ENCODE measurements at regions not wholly inside any gene's neighbourhood (a gene's known extent, or its start where the extent isn't known, plus 50 kb on each side); places are given as distances from the start of the nearest gene placed in this dataset.
A peak's percentile ranks its signal among the peaks of the same experiment; 100 is the strongest.
"Not testable (repeated sequence)": the region's sequence is repeated elsewhere in the genome, so short reads cannot be mapped to it uniquely, and the experiment has no call there.

DNA sequence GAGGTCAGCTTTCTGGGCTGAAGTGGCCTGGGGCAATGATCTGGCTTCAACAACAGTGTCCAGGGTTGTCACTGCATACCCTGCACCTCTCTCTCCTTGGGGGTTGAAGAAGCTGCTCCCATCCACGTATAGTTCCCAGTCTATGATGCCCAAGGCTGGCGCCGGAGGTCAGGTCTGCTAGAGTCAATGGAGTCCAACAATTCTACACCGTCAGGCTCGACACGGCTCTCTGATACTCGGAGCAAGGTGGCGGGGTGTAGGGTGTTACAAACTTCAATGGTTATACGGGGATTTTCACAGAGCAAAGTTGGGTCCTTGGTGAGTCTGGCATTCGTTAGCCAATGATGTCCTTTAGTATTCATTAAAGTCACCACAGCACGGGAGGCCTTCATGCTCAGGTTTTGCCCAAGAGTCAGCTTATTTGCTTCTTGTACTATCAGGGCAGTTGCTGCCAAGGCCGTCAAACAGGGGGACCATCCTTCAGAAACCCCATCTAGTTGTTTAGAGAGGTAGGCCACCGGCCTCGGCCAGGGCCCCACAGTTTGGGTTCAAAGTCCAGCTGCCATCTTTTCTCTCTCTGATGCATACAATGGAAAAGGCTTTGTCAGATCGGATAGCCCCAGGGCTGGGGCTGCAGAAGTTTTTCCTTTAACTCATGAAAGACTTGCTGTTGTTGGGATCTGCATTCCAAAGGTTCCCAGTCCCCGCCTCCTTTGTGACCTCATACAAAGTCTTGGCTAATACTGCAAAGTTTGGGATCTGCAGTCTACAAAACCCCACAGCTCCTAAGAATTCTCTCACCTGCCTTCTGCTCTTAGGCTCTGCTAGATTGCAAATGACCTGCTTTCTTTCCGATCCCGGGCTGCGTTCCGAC, 128.1 kb downstream of the ADRA2C start:
- in situ Hi-C loops (cut with HindIII; ENCODE audit: low pct_unique_long_range_greater_than_20kb, low sequenced_read_pairs), result not testable (repeated sequence)
- DNase-seq (ENCODE audit: low read depth, low spot score), result peak; percentile 69

DNA sequence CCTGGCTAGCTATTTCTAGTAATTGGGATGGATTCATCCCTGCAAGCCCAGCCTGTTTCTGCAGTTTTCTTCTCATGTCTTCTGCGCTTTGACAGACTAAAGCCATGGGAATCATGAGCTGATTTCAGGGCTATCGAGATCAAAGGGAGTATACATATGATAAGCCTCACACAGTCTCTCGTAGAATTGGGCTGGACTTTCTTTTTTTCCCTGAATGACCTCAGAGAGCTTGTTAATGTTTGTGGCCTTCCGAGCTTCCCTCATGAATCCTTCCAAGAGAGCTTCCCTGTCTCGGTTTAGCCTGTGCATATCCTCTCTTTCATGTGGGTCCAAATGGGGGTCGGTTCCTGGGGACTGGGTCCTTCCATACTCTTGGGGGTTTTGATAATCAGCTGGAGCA, 130.3 kb downstream of the ADRA2C start:
- in situ Hi-C loops (cut with HindIII; ENCODE audit: low pct_unique_long_range_greater_than_20kb, low sequenced_read_pairs), result no loop called here
- DNase-seq (ENCODE audit: low read depth, low spot score), result no peak

DNA sequence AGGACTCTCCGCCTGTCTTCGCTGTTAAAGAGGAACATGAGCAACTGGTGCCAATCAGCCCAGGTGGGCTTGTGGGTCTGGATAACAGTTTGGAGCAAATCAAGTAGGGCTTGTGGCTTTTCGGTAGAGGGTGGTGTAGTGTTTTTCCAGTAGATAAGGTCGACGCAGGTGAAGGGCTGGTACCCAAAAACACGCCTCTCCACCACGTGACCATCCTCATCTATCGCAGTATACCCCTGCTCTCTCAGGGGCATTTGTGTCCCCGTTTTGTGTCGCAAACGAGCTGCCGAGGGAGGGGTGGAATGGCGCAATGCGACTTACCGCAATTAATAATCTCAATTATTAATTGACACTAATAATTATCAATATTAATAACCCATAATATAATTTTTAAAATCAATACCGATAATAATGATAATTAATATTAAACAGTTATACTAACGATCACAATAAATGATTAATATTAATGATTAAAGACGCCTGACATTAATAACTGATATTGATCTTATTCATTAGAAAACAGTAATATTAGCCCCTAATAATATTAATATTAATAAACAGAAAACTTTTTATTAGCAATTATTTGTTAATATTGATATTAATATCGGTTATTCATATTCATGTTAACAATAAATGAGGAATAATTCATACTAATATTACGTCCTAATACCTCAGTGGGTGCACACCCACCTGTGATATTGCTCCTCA, 130.8 kb downstream of the ADRA2C start:
- DNase-seq (ENCODE audit: low read depth, low spot score); in situ Hi-C loops (cut with HindIII; ENCODE audit: low pct_unique_long_range_greater_than_20kb, low sequenced_read_pairs): not testable (repeated sequence)

DNA sequence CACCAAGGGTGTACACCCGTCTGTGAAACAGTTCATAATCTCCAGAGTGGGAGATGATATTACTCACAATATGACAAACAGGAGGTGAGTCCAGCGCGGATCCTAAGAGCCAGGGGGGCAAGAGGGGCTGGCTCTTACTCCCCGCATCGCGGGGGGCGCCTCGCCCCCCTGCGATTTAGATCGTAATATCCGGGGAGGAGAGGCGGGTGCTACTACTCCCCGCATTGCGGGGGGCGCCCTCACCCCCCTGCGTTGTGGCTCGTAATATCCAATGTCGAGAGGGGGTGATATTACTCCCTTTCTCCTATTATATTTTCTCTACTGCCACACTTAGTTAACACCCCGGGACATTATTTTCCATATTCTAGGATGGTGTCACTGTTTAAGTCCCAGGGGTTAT, 131.9 kb downstream of the ADRA2C start:
- DNase-seq (ENCODE audit: low read depth, low spot score), result no peak
- in situ Hi-C loops (cut with HindIII; ENCODE audit: low pct_unique_long_range_greater_than_20kb, low sequenced_read_pairs), result no loop called here

DNA sequence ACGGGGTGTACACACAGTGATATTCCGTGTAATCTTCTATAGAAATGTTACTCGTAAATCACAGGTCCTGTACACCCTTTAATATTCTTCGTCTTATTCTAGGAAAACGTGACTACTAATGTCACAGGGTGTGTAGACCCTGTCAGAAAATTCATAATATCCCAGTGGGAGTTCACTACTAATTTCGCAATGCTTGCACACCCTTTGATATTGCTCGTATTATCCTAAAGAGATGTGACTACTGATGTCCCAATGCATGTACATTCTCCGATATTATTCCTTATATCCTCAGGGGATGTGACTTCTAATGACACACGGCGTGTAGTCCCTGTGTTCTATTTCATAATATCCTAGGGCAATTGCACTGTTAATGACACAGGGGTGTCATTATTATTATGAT, 132.7 kb downstream of the ADRA2C start:
- DNase-seq (ENCODE audit: low read depth, low spot score); in situ Hi-C loops (cut with HindIII; ENCODE audit: low pct_unique_long_range_greater_than_20kb, low sequenced_read_pairs): not testable (repeated sequence)

DNA sequence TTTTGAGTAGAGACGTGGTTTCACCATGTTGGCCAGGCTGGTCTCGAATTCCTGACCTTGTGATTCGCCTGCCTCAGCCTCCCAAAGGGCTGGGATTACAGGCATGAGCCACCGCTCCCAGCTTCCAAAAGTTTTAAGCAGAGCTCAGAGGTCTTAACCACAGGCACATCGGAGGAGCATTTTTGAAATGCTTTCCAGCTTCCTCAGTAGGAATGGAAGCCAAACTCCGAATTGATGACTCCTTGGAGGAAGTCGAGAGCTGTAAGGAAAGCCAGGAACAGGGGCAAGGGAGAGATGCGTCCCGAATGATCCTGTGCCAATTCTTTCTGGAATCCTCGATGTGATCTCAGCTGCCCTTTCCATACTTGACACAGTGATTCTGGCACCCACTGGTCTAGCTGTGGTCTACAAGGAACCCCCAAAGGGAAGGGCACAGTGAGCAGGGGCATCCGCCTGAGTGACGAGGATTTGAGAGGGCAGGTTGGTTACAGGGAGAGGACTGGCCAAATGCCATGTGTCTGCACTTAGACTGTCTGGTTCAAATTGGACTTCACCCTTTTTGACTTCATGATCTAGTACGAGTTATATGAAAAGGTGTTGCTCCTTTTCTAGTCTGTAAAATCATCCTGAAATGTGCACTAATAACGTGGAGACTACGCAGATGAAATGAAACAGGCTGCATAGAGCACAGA, 138.2 kb downstream of the ADRA2C start:
- in situ Hi-C loops (cut with HindIII; ENCODE audit: low pct_unique_long_range_greater_than_20kb, low sequenced_read_pairs); DNase-seq (ENCODE audit: low read depth, low spot score): not testable (repeated sequence)

DNA sequence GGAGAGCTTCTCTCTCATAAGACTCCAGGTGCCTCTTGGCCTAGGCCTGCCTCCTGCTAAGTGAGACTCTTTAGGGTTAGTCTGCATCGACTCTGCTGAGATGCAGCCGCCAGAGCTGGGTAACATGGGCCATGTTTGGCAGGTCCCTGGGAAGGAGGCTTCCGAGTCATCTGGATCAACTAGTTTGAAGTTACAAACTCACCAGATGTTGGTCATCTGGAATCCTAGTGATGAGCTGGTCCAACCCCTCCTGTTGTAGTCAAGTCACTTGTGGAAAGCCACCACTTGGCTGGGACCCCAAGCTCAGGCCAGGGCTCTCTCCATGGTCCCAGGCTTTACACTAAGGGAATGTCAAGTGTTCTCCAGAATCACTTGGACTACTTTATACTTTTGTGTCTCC, 143.4 kb downstream of the ADRA2C start:
- in situ Hi-C loops (cut with HindIII; ENCODE audit: low pct_unique_long_range_greater_than_20kb, low sequenced_read_pairs); DNase-seq (ENCODE audit: low read depth, low spot score): not testable (repeated sequence)

DNA sequence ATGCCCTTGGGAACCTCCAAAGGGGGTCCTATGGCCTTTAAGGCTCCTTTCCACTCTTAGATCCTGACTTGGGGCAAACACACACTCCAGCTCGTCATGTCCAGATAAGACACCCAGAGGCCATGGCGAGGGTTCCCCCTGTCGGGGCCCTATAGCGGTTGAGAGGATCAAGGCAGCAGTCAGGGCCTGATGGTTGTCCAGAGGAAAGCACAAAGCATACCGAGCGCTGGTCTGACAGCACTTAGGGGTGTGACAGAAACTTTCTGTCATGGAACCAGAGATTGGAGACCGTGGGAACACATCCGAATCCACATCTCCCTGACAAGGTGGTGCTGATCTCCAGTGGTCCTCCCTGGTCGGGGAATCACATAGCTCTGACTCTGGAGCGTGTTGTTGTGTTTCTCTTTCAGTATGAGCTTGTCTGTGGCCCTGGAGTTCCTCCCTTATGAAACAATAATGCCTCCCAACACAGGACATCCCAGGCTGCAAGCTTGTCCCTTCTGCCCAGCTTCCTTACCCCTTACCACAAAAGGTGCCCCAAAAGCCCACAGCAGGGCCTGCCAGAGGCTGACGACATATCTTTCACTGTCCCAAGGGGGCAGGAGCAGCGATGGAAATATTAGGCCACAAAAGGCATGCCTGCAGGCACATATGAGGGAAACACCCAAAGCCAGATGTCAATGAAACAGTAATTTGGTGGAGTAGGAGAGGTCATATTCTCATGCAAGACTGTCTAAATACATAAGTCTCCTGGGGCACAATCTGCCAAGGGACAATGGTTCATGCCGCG, 144.2 kb downstream of the ADRA2C start:
- DNase-seq (ENCODE audit: low read depth, low spot score); in situ Hi-C loops (cut with HindIII; ENCODE audit: low pct_unique_long_range_greater_than_20kb, low sequenced_read_pairs): not testable (repeated sequence)

DNA sequence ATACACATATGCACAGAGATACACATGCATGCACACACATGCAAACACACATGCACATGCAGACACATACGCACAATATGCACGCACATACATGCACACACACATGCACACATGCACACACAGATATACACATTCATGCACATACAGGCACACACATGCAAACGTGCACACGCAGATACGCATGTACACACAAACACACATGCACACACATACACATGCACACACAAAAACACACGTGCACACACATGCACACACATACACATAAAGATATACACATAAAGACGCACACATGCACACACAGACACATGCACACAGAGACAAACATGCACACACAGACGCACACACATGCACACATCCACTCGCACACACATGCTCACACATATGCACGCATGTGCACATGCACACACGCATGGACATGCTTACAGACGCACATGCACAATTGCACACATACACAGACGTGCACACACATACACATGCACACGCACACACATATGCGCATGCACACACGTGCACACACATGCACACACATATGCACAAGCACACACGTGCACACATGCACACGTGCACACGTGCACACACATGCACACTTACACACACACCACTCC, 145.2 kb downstream of the ADRA2C start:
- DNase-seq (ENCODE audit: low read depth, low spot score), result no peak
- in situ Hi-C loops (cut with HindIII; ENCODE audit: low pct_unique_long_range_greater_than_20kb, low sequenced_read_pairs), result no loop called here

DNA sequence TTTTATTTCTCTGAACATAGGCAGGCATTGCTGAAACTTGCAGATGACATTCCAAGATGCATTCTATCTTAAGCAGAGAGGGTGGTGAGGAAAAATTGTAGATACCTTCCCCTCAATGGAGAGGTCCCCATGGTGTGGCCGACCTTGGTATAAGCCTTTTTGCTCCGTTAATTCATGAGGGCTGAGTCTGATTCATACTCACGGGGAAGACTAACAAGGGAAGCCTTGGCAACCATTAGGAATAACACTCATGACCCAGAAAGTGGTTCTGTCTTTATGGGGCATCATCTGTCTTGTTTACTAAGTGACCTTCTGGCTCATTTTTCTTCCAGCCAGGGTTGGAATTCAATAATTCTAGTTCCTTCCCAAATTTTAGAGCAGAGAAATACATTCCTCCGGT, 148.3 kb downstream of the ADRA2C start:
- DNase-seq (ENCODE audit: low read depth, low spot score), result peak; percentile 13
- in situ Hi-C loops (cut with HindIII; ENCODE audit: low pct_unique_long_range_greater_than_20kb, low sequenced_read_pairs), result not testable (repeated sequence)

DNA sequence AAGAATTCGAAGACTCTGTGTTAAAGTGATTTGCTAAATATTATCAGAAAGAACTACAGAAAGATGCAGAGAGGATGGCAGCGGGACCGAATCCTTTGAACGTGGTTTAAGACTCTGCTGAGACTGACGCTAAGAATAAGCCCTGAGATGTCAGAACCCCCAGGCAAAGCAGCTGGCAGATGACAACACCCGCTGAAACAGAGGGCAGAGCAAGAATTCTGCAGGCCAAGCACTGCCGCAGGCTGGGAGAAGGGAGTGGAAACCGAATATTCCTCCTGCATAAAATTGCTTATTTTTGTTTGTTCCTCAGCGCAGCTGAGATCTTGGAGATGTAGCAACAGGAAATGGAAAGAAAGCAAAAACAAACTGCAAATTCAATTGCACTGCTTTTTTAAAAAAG, 153.3 kb downstream of the ADRA2C start:
- in situ Hi-C loops (cut with HindIII; ENCODE audit: low pct_unique_long_range_greater_than_20kb, low sequenced_read_pairs); DNase-seq (ENCODE audit: low read depth, low spot score): not testable (repeated sequence)

DNA sequence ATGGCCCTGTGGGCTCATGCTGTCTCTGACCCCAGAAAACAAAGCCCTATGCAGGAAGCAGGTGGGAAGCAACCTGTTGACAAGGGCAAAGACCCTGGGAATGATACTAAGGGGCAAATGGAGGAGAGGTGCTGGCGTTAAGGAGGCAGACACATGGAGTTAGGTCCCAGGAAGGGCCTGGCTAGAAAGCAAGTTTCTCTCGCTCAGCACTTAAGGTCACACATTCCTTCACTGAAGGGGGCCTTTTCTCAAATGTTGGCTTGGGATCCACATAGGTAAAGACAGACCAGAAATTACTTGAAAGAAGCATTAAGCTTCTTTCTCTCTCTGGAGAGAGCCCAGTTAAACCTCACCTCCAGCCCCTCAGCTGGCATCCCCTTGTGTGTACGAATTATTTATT, 155.7 kb downstream of the ADRA2C start:
- in situ Hi-C loops (cut with HindIII; ENCODE audit: low pct_unique_long_range_greater_than_20kb, low sequenced_read_pairs); DNase-seq (ENCODE audit: low read depth, low spot score): not testable (repeated sequence)

DNA sequence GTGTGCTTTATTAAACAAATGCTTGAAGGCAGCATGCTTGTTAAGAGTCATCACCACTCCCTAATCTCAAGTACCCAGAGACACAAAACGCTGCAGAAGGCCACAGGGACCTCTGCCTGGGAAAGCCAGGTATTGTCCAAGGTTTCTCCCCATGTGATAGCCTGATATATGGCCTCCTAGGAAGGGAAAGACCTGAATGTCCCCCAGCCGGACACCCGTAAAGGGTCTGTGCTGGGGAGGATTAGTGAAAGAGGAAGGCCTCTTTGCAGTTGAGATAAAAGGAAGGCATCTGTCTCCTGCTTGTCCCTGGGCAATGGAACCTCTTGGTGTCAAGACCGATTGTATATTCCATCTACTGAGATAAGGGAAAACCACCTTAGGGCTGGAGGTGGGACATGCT, 159.7 kb downstream of the ADRA2C start:
- in situ Hi-C loops (cut with HindIII; ENCODE audit: low pct_unique_long_range_greater_than_20kb, low sequenced_read_pairs); DNase-seq (ENCODE audit: low read depth, low spot score): not testable (repeated sequence)

DNA sequence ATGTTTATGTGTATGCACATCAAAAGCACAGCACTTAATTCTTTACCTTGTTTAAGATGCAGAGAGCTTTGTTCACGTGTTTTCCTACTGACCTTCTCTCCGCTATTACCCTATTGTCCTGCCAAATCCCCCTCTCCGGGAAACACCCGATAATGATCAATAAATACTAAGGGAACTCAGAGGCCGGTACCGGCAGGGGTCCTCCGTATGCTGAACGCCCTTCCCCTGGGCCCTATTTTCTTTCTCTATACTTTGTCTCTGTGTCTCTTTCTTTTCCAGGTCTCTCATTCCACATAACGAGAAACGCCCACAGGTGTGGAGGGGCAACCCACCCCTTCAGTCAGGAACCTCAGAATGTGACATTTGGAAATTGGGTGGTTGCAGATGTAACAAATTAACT, 160.1 kb downstream of the ADRA2C start:
- DNase-seq (ENCODE audit: low read depth, low spot score); in situ Hi-C loops (cut with HindIII; ENCODE audit: low pct_unique_long_range_greater_than_20kb, low sequenced_read_pairs): not testable (repeated sequence)

DNA sequence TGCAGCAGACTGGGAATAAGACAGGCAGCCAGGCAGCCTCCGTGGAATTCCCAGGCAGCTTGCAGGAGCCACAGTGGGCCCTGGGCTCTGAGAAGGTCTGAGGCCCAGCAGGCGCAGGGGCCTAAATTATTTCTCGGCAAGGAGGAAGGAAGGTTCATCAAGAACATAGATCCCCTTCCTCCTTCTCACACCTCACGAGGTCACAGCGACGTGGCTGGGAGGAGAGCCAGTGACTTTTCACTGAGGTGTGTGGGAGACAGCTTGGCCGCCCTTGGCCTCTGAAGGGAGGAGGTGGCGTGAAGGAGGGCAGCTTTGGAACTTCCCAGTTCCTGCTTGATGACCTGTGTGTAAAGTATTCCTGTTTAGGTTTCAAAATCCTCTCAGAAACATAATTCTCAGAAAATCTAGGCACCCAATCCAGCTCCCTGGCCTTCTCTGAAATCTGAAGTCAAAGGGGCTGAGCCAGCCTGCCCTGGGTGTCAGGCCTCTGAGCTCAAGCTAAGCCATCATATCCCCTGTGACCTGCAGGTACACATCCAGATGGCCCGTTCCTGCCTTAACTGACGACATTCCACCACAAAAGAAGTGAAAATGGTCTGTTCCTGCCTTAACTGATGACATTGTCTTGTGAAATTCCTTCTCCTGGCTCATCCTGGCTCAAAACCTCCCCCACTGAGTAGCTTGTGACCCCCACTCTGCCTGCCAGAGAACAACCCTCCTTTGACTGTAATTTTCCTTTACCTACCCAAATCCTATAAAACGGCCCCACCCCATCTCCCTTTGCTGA, 161.0 kb downstream of the ADRA2C start:
- in situ Hi-C loops (cut with HindIII; ENCODE audit: low pct_unique_long_range_greater_than_20kb, low sequenced_read_pairs); DNase-seq (ENCODE audit: low read depth, low spot score): not testable (repeated sequence)

DNA sequence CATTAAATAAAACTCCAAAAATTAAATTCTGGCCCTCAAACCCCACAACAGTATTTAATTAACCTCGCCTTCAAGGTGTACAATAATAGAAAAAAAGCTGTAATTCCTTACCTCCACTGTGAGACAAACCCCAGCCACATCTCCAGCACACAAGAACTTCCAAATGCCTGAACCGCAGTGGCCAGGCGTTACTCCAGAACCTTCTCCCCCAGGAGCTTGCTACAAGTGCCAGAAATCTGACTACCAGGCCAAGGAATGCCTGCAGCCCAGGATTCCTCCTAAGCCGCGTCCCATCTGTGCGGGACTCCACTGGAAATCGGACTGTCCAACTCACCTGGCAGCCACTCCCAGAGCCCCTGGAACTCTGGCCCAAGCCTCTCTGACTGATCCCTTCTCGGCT, 163.2 kb downstream of the ADRA2C start:
- in situ Hi-C loops (cut with HindIII; ENCODE audit: low pct_unique_long_range_greater_than_20kb, low sequenced_read_pairs); DNase-seq (ENCODE audit: low read depth, low spot score): not testable (repeated sequence)
